GM12878 (cell line): ENCODE measurements at regions not wholly inside any gene's neighbourhood (a gene's known extent, or its start where the extent isn't known, plus 50 kb on each side); places are given as distances from the start of the nearest gene placed in this dataset.

Source experiments
- ELK1 ChIP-seq: IDR thresholded peaks from 2 replicates; pipeline ENCODE4 v1.6.1; 2012; ENCODE audit warnings: low read depth, low read length, improper control_type of control experiment
- IKZF2 ChIP-seq, 2 experiments: fragments of 450-650 bp; IDR thresholded peaks; 2 replicates each; pipeline ENCODE4 v1.6.1; 2017; ENCODE audit warnings: mild to moderate bottlenecking in 2 of 2, moderate library complexity in 2 of 2
- SREBF1 ChIP-seq: IDR thresholded peaks from 2 replicates; pipeline ENCODE4 v1.6.1; 2012; ENCODE audit warnings: mild to moderate bottlenecking, low read length
- YBX1 ChIP-seq: fragments of 450-650 bp; IDR thresholded peaks from 2 replicates; pipeline ENCODE4 v1.6.1; 2016; ENCODE audit warnings: antibody characterized with exemption
- ZNF592 ChIP-seq: fragments of 450-650 bp; IDR thresholded peaks from 2 replicates; pipeline ENCODE4 v1.6.1; 2017; ENCODE audit warnings: mild to moderate bottlenecking, moderate library complexity
- TF ChIP-seq, protein P1 (sequence below): fragments of 450-650 bp; IDR thresholded peaks from 2 replicates; pipeline ENCODE4 v1.6.1; 2018; ENCODE audit warnings: borderline replicate concordance, mild to moderate bottlenecking; ENCODE audit not compliant: partially characterized antibody
- TF ChIP-seq, protein P2 (sequence below): fragments of 450-650 bp; IDR thresholded peaks from 2 replicates; pipeline ENCODE4 v1.6.1; 2017; ENCODE audit warnings: antibody characterized with exemption, mild to moderate bottlenecking, moderate library complexity
- TF ChIP-seq, protein P3 (sequence below): fragments of 450-650 bp; IDR thresholded peaks from 2 replicates; pipeline ENCODE4 v1.6.1; 2016; ENCODE audit warnings: mild to moderate bottlenecking, moderate library complexity, borderline replicate concordance

GRCh38 chr6:85089255-85089654 lies 324.9 kb upstream of the TBX18 start (continued):
- TF ChIP-seq, protein P1, sequence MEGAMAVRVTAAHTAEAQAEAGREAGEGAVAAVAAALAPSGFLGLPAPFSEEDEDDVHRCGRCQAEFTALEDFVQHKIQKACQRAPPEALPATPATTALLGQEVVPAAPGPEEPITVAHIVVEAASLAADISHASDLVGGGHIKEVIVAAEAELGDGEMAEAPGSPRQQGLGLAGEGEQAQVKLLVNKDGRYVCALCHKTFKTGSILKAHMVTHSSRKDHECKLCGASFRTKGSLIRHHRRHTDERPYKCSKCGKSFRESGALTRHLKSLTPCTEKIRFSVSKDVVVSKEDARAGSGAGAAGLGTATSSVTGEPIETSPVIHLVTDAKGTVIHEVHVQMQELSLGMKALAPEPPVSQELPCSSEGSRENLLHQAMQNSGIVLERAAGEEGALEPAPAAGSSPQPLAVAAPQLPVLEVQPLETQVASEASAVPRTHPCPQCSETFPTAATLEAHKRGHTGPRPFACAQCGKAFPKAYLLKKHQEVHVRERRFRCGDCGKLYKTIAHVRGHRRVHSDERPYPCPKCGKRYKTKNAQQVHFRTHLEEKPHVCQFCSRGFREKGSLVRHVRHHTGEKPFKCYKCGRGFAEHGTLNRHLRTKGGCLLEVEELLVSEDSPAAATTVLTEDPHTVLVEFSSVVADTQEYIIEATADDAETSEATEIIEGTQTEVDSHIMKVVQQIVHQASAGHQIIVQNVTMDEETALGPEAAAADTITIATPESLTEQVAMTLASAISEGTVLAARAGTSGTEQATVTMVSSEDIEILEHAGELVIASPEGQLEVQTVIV, result no peak
- TF ChIP-seq SREBF1 (no peak), ZNF592 (no peak), IKZF2 (IDR thresholded peaks at IDR 0.05) (no peak), ELK1 (no peak), YBX1 (no peak)
- TF ChIP-seq, protein P2, sequence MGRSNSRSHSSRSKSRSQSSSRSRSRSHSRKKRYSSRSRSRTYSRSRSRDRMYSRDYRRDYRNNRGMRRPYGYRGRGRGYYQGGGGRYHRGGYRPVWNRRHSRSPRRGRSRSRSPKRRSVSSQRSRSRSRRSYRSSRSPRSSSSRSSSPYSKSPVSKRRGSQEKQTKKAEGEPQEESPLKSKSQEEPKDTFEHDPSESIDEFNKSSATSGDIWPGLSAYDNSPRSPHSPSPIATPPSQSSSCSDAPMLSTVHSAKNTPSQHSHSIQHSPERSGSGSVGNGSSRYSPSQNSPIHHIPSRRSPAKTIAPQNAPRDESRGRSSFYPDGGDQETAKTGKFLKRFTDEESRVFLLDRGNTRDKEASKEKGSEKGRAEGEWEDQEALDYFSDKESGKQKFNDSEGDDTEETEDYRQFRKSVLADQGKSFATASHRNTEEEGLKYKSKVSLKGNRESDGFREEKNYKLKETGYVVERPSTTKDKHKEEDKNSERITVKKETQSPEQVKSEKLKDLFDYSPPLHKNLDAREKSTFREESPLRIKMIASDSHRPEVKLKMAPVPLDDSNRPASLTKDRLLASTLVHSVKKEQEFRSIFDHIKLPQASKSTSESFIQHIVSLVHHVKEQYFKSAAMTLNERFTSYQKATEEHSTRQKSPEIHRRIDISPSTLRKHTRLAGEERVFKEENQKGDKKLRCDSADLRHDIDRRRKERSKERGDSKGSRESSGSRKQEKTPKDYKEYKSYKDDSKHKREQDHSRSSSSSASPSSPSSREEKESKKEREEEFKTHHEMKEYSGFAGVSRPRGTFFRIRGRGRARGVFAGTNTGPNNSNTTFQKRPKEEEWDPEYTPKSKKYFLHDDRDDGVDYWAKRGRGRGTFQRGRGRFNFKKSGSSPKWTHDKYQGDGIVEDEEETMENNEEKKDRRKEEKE, result no peak
- TF ChIP-seq, protein P3, sequence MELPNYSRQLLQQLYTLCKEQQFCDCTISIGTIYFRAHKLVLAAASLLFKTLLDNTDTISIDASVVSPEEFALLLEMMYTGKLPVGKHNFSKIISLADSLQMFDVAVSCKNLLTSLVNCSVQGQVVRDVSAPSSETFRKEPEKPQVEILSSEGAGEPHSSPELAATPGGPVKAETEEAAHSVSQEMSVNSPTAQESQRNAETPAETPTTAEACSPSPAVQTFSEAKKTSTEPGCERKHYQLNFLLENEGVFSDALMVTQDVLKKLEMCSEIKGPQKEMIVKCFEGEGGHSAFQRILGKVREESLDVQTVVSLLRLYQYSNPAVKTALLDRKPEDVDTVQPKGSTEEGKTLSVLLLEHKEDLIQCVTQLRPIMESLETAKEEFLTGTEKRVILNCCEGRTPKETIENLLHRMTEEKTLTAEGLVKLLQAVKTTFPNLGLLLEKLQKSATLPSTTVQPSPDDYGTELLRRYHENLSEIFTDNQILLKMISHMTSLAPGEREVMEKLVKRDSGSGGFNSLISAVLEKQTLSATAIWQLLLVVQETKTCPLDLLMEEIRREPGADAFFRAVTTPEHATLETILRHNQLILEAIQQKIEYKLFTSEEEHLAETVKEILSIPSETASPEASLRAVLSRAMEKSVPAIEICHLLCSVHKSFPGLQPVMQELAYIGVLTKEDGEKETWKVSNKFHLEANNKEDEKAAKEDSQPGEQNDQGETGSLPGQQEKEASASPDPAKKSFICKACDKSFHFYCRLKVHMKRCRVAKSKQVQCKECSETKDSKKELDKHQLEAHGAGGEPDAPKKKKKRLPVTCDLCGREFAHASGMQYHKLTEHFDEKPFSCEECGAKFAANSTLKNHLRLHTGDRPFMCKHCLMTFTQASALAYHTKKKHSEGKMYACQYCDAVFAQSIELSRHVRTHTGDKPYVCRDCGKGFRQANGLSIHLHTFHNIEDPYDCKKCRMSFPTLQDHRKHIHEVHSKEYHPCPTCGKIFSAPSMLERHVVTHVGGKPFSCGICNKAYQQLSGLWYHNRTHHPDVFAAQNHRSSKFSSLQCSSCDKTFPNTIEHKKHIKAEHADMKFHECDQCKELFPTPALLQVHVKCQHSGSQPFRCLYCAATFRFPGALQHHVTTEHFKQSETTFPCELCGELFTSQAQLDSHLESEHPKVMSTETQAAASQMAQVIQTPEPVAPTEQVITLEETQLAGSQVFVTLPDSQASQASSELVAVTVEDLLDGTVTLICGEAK, result no peak
